NT2/D1 (cell line): ENCODE measurements at regions not wholly inside any gene's neighbourhood (a gene's known extent, or its start where the extent isn't known, plus 50 kb on each side); places are given as distances from the start of the nearest gene placed in this dataset.

Source experiments
- SUZ12 ChIP-seq: IDR thresholded peaks from 2 replicates; pipeline ENCODE4 v1.6.1; 2011; ENCODE audit not compliant: insufficient read length, insufficient read depth; ENCODE audit errors: extremely low read depth
- YY1 ChIP-seq: IDR thresholded peaks from 2 replicates; pipeline ENCODE4 v1.6.1; 2011; ENCODE audit not compliant: insufficient read length, insufficient read depth
- ZNF274 ChIP-seq: IDR thresholded peaks from 2 replicates; pipeline ENCODE4 v1.6.1; 2011; ENCODE audit warnings: mild to moderate bottlenecking, low read depth, low read length

GRCh38 chr18:54035927-54036326 lies 188.5 kb downstream of the MBD2 start:
- TF ChIP-seq YY1 (no peak), ZNF274 (no peak), SUZ12 (no peak)
